Raji (cell line): ENCODE measurements at regions not wholly inside any gene's neighbourhood (a gene's known extent, or its start where the extent isn't known, plus 50 kb on each side); places are given as distances from the start of the nearest gene placed in this dataset.

Experiments used
- POLR2A ChIP-seq: IDR thresholded peaks from 2 replicates; pipeline ENCODE4 v1.6.1; 2011; ENCODE audit warnings: low read depth, low read length, control low read depth; ENCODE audit not compliant: insufficient read depth

- no peak for TF ChIP-seq POLR2A
Observed at GRCh38 chr1:189431447-189431846, 1046.2 kb downstream of the BRINP3 start.

- TF ChIP-seq POLR2A = no peak
Observed at GRCh38 chr1:189432753-189433152, 1044.9 kb downstream of the BRINP3 start.

GRCh38 chr1:189434461-189434860 lies 1043.2 kb downstream of the BRINP3 start:
- no peak for TF ChIP-seq POLR2A

GRCh38 chr1:189435398-189435797 lies 1042.3 kb downstream of the BRINP3 start:
- no peak for TF ChIP-seq POLR2A

GRCh38 chr1:189438808-189439207 lies 1038.9 kb downstream of the BRINP3 start:
- TF ChIP-seq POLR2A = no peak

- no peak for TF ChIP-seq POLR2A
Observed at GRCh38 chr1:189463166-189463565, 1014.5 kb downstream of the BRINP3 start.

- TF ChIP-seq POLR2A = no peak
Observed at GRCh38 chr1:189496768-189497167, 980.9 kb downstream of the BRINP3 start.

GRCh38 chr1:189499736-189500135 lies 977.9 kb downstream of the BRINP3 start:
- TF ChIP-seq POLR2A = no peak

GRCh38 chr1:189500778-189501177 lies 976.9 kb downstream of the BRINP3 start:
- no peak for TF ChIP-seq POLR2A

- no peak for TF ChIP-seq POLR2A
Observed at GRCh38 chr1:189510827-189511226, 966.8 kb downstream of the BRINP3 start.

- TF ChIP-seq POLR2A = no peak
Observed at GRCh38 chr1:189513091-189513490, 964.6 kb downstream of the BRINP3 start.

GRCh38 chr1:189522441-189522840 lies 955.2 kb downstream of the BRINP3 start:
- no peak for TF ChIP-seq POLR2A

GRCh38 chr1:189524501-189524900 lies 953.2 kb downstream of the BRINP3 start:
- TF ChIP-seq POLR2A = no peak

GRCh38 chr1:189530162-189530561 lies 947.5 kb downstream of the BRINP3 start:
- TF ChIP-seq POLR2A = no peak

GRCh38 chr1:189538271-189538670 lies 939.4 kb downstream of the BRINP3 start:
- TF ChIP-seq POLR2A = no peak

- TF ChIP-seq POLR2A = no peak
Observed at GRCh38 chr1:189550498-189550897, 927.2 kb downstream of the BRINP3 start.

GRCh38 chr1:189563784-189564183 lies 913.9 kb downstream of the BRINP3 start:
- TF ChIP-seq POLR2A = no peak

GRCh38 chr1:189567890-189568289 lies 909.8 kb downstream of the BRINP3 start:
- TF ChIP-seq POLR2A = no peak
